Gastrocnemius medialis (tissue), 4 donors: ENCODE measurements at regions not wholly inside any gene's neighbourhood (a gene's known extent, or its start where the extent isn't known, plus 50 kb on each side); places are given as distances from the start of the nearest gene placed in this dataset.

Experiments used
- POLR2A ChIP-seq, 2 donors: fragments of 450-650 bp; IDR thresholded peaks; one replicate each; pipeline ENCODE4 v1.6.1; 2017; ENCODE audit warnings: antibody characterized with exemption in 2 of 2, mild to moderate bottlenecking in 2 of 2, moderate library complexity in 2 of 2
- TF ChIP-seq, protein P1 (sequence below), 5 experiments: fragments of 450-650 bp in 3 of 5; fragments of 200-600 bp in 2 of 5; sonication (generic) in 2 of 5; IDR thresholded peaks in 4 of 5; conservative IDR thresholded peaks in 1 of 5; 1 replicate in 4 of 5; 2 replicates in 1 of 5; pipeline ENCODE4 v1.5.1; 2016 to 2019; ENCODE audit warnings: antibody characterized with exemption in 5 of 5, mild to moderate bottlenecking in 3 of 5, moderate library complexity in 3 of 5

DNA sequence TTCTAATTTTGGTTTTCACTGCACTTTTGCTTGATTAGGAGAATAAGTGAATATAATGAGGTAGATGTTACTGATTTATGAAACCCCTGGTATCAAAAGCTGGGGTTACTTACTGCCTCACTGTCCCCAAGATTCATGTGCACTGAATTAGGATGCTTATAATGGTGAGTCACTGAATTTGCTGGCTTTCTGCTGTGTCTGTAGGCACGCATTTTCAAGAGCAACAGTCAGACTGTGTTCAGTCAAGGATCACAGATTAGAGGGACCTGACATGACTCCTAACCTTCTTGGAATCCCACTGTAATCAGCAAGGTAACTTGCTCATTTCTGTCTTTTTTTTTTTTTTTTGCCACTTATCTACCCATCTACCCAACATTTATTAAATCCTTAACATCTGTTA lies 59.7 kb downstream of the GPR85 start:
- TF ChIP-seq, protein P1, sequence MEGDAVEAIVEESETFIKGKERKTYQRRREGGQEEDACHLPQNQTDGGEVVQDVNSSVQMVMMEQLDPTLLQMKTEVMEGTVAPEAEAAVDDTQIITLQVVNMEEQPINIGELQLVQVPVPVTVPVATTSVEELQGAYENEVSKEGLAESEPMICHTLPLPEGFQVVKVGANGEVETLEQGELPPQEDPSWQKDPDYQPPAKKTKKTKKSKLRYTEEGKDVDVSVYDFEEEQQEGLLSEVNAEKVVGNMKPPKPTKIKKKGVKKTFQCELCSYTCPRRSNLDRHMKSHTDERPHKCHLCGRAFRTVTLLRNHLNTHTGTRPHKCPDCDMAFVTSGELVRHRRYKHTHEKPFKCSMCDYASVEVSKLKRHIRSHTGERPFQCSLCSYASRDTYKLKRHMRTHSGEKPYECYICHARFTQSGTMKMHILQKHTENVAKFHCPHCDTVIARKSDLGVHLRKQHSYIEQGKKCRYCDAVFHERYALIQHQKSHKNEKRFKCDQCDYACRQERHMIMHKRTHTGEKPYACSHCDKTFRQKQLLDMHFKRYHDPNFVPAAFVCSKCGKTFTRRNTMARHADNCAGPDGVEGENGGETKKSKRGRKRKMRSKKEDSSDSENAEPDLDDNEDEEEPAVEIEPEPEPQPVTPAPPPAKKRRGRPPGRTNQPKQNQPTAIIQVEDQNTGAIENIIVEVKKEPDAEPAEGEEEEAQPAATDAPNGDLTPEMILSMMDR (IDR thresholded peaks at IDR 0.05 in 4 of 5, conservative IDR thresholded peaks at IDR 0.05 in 1 of 5): no peak
- no peak for TF ChIP-seq POLR2A (IDR thresholded peaks at IDR 0.05)
